Inflammatory macrophage treated with lipopolysaccharide for 4 hours (primary cell): ENCODE measurements at regions not wholly inside any gene's neighbourhood (a gene's known extent, or its start where the extent isn't known, plus 50 kb on each side); places are given as distances from the start of the nearest gene placed in this dataset.

ENCODE experiments used
- DNase-seq: peaks from one replicate; pipeline ENCODE4 v3.0.0-alpha.2; 2020

DNA sequence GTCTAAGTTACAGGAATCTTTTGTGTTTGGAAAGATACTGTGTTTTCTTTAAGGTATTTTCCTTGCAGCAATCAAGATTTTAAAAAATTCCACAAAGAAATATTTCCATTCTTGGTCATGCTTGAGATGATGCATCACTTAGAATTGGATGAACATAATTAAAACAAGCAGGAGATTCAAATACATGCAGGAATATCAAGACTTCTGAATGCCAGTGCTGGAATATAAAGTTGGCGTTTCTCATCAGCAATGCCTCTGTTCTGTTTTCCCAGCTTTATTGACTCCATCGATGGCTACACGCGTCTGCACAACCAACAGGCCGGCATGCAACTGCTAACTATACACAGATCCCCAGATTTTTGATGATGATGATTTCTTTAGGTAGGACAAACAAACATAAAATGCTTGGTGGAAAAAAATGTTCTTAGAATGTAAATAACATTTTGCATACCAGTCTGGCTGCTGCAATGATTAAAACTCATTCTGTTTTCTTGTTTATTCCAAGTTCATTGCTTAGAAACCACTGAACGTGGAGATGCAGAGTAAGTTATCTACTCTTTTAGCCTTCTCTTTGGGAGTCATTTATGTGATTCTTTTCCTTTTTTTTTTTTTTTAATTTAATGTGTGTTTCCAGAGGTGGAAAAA lies 91.3 kb upstream of the FAM171A1 start:
- no peak for DNase-seq

DNA sequence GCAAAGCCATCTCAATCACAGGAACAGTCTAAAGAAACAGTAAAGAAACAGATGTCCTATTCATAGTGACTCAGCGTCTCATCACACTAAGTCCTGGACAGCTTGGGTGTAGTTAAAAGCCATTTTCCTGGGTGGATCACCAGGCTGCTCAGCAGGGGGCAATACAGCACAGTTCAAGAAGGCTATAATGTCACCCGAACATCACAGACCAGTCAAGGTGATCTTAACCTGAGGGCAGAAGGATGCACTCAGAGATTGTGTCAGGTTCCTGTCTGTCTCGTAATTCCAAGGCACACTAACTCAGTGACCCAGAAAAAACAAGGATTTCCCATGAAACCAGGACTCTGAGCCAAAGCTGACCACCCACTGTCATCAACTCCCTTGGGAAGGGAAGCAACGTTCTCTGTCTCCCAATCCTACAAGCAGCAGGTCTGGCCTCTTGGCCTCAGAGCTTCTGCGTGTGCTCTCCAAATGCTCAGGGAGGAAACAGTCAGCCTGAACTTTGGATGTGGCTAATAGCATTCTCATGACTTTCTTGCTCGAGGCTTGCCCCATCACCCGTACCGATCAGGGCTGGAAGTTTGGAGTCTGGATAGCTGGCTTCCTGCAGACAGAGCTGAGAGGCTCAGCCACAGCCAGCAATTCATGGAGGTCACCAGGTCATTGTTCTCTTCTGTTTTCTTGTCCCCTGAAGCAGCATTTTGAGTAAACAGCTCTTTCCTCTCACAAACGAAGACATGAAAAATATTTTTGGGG lies 90.4 kb upstream of the FAM171A1 start:
- DNase-seq: no peak

DNA sequence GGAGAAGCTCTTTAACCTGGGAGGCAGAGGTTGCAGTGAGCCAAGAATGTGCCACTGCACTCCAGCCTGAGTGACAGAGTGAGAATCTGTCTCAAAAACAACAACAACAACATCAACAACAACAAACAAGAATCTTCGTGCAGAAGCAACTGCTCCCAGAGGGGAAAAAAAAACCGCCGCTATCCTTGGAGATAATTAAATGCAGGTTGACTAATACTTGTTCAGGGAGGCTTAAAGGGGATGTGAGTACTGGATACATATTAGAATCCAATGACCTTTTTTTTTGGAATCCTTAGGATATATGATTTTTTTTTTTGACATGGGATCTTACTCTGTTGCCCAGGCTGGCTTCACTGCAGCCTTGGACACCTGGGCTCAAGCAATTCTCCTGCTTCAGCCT lies 89.6 kb upstream of the FAM171A1 start:
- no peak for DNase-seq

DNA sequence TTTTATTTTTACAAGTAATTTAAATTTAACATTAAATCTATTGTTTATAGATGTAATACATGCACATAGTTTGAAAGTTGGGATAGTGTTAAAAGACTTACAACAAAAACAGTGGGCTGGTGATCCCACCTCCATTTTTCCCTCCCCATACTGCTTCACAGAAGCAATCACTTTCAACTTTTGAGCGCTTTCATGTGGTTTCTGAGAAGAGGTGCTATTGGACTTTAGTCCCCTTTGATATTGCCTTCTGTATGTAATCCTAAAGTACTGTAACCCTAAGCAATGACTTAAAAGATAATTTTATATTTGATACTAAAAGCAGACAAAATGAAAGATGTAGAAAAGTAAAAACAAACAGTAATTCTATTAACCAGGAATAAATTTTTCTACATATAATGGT lies 88.1 kb upstream of the FAM171A1 start:
- no peak for DNase-seq

DNA sequence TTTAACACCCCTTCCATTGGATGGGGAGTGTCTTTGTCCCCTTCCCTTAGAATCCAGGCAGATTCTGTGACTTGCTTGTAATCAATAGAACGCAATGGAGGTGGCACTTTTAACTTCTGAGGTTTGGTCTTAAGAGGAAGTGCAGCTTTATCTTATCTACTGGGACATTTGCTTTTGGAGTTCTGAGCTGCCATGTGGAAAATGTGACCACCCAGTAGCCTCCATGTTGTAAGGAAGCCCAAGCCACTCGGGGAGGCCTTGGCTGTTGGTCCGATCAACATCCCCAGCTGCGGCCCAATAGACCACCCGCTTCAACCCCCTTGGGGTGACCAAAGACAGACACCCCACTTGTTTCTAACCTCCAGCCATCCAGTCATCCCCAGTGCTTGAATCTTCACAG lies 86.3 kb upstream of the FAM171A1 start:
- DNase-seq: no peak

DNA sequence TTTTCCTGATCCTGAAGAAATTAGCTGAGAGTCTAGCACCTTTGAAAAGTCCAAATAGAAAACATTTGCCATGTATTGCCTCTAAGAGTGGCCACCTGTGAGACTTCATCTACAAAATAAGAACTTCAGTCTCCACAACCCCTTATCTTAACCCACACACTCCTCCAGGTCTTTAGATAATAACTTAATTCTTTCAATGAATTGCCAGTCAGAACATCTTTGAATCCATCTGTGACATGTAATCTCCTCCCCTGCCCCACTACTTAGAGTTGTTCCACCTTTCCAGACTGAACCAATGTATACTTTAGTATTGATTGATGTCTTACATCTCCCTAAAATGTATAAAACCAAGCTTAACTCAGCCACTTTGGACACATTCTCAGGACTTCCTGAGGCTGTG lies 84.4 kb upstream of the FAM171A1 start:
- no peak for DNase-seq

DNA sequence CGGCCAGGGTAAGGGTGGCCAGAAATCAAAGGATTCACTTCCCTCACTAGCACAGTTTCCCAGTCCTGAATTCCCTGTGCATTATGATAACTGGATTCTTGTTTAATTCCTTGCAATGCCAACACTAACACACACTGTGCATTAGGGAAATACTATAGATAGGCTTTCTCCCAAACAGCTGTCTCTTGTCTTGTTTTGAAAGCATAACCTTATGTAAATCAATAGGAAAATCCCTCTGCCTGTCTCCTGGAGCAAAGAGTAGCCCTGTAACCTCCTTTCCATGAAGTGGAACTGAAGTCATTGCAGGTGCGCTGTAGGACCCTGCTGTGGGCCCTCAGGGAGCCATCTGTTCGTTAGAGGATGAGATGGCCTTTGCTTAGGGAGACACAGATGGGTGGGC lies 82.8 kb upstream of the FAM171A1 start:
- DNase-seq: no peak

DNA sequence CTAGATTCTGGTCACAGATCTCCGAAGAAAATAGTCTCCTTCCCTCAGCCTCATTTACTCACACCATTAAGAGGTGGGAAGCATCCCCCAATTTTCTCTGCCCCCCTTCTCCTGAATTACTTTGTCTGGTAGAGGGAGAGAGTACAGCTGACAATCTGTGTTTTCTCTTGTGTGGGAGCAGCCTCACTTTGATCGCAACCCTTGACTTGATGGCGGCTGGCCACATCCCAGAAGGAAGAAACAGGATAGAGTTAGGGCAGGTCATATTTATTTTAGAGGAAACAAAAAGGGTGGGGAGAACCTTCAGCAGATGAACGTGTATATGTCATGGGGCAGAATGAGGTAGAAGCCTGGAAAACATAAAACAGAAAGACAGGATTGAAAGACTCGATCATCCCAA lies 82.4 kb upstream of the FAM171A1 start:
- DNase-seq: no peak

DNA sequence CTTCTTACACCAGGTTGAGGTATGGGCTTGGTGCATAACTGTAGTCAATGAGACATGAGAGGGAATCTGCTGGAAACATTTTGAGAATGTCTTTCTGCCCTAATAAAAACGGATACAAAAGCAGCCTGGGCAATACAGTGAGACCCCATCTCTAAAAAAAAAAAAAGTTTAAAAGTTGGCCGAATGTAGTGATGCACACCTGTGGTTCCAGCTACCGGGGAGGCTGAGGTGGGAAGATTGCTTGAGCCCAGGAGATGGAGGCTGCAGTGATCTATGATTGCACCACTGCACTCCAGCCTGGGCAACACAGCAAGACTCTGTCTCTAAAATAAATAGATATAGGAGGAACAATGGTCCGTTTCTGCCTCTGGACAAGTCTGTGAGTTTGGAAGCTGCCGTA lies 81.5 kb upstream of the FAM171A1 start:
- DNase-seq: no peak

DNA sequence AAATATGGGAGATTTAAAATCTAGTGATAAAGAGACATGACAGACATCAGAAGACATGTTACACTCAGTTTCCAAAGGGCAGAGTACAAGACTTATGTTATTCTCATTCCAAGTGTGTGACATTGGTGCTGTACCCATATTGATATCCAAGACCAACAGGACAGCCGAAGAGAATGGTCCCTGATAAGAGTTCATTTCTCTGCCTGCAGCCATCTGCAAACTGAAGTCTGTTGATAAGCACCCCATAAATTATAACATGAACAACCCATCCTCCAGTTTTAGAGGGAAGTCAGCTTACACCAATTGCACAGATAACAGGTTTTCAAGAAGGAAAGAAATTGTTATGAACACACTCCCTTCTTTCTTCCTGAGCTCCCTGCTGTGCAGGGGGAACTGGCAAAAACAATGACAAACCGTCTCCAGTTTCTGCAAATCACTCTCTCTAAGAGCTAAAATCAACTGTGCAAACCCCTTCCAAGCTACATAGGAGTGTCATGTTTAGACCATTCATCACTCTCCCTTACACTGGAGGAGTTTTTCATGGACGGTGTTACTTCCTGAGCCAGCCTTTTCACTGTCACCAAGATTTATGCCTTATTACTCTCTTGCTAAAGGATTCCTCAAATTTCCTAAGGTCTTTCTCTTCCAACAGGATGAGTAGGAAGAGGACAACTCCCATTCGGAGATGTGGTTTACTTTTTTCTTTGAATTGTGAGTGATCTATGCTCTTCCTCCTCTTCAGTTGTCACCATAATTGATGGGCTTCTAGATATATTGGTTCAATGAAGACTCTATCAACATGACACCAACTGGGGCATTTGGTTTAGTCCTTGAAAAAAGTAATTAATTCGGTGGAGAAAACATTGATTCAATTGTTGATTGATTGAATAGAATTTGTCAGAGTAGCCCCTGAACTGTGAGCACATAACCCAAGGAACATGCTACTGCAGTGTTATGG lies 80.3 kb upstream of the FAM171A1 start:
- no peak for DNase-seq

DNA sequence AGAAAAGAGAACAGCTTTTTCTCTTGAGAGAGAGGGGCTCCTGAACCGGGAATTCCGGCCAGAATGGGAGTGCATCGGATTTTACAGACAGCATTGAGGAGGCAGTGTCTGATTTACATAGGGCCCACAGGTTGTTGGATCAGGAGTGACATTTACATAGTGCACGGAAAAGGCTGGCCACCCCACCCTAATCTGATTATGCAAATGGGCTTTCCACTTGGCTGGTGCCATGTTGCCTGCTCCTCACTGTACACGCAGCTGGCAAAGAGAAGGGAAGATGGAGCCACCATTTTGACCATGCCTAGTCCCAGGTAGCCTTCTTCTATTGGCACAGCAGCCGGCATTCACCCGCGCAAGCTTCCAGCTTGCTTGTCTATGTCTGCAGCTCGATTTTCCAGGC lies 77.5 kb upstream of the FAM171A1 start:
- DNase-seq: no peak

DNA sequence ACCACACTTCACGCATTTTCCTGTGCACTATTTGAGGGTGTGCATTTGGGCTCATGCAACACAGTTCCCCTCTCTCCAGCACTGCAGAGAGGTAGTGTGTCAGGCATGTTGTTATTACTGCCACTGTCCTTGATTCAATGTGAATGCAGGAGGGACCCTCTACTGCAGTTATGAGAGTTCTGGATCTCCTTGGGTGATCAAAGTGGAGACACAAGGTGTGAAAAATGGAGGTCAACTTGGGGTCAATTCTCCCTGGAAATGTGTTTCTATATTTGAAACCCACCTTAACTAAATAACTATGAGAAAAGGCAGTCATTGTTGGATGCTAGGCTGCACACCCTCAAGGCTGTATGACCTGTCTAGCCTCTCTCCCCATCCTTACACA lies 73.9 kb upstream of the FAM171A1 start:
- DNase-seq: no peak

DNA sequence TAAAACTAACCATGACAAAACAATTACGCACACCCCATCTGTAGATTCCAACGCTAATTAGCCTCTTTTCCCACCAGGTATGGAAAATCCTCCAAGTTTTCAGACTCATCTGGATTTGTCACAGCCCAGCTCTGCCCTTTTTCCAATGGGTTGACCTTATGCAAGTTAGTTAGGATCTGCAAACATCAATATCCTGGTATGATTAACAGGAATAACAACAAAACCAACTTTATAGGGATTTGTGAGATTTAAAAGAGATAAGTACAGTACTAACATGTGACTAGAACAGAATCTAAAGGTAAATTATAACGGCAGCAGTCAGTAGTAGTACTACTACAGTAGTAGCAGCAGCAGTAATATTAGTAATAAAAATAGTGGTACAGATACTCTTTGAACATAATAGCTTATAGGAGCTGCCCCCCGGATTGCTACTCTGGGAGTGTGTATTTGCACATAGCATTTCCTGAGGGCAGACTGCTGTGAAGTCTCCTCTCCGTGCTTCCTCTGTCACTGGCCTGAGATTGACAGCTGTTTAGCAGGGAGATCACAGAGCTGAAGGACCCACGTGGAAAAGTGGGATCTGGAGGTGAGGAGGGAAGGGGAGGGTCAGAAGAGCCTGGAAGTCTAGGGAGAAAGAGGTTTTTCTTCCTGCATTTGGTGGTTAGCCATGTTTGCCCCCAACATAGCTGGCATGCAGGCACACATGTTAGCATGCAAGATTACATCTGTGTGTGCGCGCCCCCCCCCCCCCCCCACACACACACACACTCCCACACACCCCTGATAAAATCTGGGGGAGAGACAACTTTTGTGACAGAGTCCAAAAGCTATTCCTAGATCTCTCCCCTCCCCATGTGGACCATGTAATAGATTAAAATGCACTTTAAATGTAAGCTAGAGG lies 73.3 kb upstream of the FAM171A1 start:
- DNase-seq: no peak

DNA sequence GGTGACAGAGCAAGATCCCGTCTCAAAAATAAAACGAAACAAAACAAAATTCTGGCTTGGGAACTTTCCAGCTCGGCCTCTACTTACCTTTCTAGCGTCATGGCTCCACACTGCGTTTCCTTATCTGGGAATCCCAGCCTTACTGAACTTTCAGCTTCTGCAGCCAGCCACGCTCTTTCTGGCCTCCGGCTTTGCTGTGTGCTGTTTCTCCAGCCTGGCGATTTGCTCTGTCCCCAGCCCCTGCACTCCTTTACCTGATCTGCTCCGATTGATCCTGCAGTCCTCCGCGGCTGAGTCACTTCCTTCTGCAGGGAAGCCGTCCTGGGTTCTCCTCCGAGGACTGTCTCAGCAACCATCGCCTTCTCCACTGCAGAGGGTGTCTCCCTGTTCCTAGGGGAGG lies 71.0 kb upstream of the FAM171A1 start:
- no peak for DNase-seq

DNA sequence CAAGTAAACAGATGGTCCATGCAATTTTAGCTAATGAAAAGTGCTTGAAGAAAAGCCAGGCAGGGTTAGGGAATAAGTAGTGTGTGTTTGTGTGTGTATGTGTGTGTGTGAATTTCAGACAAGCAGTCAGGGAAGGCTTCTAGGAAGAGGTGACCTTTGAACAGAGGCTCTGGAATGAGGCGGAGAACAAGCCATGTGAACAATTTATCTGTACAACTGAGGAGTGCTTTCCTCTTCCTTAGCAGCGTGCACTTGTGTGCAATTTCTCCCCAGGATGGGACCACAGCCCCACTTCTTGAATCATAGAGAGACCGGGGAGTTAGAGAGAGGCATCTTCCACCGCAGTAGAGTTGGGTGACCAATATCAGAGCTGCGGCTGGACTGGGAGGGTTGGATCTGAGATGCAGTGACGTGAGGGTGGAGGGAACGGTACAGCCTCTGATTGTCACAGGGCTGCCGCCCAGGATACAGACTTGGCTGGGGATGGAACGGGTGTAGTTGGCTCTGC lies 69.2 kb upstream of the FAM171A1 start:
- no peak for DNase-seq

DNA sequence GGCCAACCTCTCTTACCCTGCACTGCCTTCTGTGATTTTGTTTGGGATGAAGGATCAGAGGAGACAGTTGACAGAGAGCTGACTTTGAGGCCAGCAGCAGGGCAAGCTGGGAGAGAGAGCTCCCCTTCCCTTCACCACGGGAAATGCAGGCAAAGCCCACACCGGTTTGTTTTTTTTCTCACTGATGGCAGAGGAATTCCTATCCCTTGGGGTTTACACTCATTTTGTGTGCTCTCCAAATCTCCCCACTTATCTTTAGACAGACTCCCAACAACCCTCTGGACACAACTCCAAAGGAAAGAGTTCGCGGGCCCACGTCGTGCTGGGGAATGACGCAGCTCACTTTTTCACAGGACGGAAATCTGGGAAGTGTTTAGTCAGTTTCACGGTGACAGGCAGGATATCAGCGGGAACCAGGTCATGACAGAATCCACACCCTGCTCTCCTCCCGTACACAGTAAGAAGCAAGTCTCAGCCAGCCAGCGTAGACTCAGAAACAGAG lies 68.3 kb upstream of the FAM171A1 start:
- DNase-seq: no peak

DNA sequence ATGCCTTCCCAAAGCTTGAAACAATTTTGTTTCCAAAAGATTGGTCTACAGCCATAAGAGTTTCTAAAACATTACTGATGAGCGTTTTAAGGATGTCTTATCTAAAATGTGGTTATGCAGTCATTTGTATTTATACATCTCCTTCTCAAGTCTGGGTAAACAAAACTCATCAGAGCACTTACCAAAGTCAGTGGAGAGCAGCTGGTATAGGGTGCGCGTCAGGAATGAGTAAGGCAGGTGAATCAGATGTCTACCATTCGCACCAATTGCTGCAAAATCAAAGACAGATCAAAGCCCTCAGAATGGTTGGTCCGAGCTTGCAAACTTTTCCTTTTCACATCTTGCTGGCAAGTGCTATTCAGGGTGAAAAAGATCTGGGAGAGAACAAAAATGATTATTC lies 65.6 kb upstream of the FAM171A1 start:
- no peak for DNase-seq

DNA sequence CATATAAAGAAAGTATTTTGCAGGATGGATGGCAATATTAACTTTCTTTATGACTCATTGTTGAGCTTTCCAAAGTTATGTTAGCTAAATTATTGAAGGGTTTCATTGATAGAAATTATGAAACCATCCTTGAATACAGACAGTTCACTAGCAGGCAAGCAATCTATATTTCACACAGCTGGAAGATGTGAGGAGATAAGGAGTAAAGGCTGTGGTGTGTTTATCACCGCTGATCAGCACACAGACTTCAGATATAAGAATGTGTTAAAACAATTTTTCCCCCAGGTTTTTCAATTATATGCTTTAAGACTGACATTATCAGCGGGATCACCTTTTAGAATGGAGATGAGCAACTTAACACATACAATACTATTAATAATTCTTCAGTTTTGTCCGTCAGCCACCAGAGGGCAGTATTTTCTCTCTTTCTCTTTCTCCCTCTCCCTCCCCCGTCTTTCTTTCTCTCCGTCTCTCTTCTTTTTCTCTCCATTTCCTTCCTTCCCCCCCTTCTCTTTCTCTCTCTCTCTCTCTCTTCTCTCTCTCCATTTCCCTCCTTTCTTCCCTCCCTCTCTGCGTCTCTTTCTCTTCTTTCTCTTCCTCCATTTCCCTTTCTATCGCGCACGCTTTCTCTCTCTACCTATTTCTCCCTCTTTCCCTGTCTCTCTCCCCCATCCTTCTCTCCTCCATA lies 62.9 kb upstream of the FAM171A1 start:
- DNase-seq: peak; percentile 22

DNA sequence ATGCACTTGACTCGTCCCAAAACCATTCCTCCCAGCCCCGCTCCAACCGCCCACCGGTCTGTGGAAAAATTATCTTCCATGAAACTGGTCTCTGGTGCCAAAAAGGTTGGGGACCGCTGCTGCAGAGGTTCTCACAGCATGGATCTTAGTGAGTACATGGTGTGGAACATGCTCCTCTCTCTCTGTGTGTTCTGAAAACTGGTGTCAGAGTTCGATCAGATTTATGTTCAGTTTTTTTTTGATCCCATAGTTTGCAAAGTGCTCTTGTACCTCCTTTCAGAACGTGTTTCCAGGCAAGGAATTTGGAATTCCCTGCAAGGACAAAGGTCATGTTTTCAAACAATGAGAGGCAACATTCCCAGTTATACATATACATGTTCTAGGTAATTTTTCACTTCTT lies 61.2 kb upstream of the FAM171A1 start:
- no peak for DNase-seq

DNA sequence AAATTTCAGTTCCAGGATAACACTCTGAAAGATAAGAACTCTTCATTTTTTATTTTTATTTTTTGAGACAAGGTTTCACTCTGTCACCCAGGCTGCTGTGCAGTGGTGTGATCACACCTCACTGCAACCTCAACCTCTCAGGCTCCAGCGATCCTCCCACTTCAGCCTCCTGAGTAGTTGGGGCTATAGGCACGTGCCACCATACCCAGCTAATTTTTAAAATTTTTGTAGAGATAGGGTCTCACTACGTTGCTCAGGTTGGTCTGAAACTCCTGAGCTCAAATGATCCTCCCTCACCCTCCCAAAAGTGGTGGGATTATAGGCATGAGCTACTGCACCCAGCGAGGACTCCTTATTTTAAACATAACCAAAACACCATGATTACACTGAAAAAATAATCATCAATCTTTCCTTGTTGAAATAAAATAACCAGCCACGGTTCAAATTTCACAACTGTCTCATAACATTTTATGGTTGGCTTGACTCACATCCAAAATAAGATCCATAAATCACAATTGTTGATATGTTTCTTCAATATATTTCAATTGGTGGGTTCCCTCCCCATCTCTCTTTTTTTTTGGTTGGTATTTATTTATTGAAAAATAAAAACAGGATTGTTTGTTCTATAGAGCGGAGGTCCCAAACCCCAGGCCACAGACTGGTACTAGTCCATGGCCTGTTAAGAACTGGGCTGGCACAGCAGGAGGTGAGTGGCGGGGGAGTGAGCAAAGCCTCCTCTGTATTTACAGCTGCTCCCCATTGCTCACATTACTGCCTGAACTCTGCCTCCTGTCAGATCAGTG lies 60.1 kb upstream of the FAM171A1 start:
- no peak for DNase-seq

DNA sequence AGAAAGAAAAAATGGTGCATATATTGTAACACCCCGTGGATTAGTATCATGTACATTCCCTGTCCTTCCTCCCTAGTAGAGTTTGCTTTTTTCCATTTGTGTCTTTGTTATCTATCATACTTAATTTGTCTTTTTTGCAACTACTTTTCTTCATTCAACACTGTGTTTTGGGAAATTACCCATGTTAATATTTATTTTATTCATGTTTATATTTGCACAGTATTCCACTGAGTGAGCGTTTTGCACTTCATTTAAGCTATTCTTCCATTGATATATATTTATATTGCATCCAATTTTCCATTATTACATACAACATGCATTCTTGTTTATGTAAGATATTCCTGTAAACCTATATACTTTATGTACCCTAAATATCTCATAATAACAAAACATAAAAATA lies 57.6 kb upstream of the FAM171A1 start:
- DNase-seq: no peak
